ENCODE measurements at regions not wholly inside any gene's neighbourhood (a gene's known extent, or its start where the extent isn't known, plus 50 kb on each side); places are given as distances from the start of the nearest gene placed in this dataset.

DNA sequence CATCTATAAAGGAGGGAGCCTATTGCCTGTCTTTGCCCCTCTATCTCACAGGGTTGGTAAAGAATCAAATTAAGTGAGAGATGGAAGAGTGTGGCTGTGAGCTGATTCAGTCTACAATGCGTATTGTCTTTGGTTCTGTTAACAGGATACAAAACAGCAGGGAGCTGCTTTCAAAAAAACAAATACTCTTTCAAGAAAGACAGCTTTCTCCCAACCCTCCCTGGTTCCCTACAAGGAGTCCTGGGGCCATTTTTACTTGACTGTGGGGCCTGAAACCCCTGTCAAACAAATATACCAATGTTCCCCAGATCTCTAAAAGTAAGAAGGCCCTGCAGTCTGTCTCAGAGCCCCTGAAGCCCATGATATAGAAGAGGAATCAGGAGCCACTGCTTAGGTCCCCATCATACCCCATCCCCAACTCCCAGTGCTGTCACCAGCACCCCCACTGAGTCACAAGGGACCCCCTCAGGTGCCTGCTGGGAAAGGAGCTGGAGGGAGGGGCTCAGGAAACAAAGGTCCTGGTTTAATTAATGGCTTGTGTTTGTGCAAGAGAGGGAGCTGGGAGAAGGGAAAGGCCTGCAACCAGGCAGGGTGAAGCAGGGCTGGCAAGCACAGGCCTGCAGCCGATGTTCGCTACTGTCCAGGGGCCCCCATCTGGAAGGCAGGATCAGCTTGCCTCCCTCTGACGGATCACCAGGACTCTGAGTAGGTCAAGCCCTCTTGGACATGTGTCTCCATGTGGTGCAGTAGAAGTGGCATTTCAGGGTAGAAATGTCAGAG lies 182.0 kb upstream of the GHITM start:
- Histone ChIP-seq H3K27me3 (ENCODE audit: control insufficient read depth, extremely low read depth, insufficient read depth, low read length) (no peaks in the 10 kb centered on the region), H4K20me1 (ENCODE audit: control insufficient read depth, extremely low read depth, insufficient read depth, low read length) (no peaks in the 10 kb centered on the region), H3K4me3 (ENCODE audit: control insufficient read depth in 2 of 3, extremely low read depth in 1 of 3, insufficient read depth in 2 of 3, low read depth in 1 of 3, low read length in 3 of 3) (no peak overlapping the region), H3K4me2 (ENCODE audit: control insufficient read depth, extremely low read depth, insufficient read depth, low read depth, low read length) (no peak overlapping the region), H3K27ac (ENCODE audit: control insufficient read depth, insufficient read depth, low read length) (no peak overlapping the region), H3K9me1 (ENCODE audit: control insufficient read depth, extremely low read depth, insufficient read depth, low read length) (no peaks in the 10 kb centered on the region), H2AFZ (ENCODE audit: control insufficient read depth, low read length) (no peak overlapping the region), H3K9me3 (ENCODE audit: control insufficient read depth, low read depth, low read length) (no peaks in the 10 kb centered on the region), H3K36me3 (ENCODE audit: control insufficient read depth in 2 of 2, extremely low read depth in 1 of 2, insufficient read depth in 2 of 2, low read length in 2 of 2) (no peaks in the 10 kb centered on the region), H3K4me1 (ENCODE audit: control insufficient read depth, extremely low read depth, insufficient read depth, low read length) (no peaks in the 10 kb centered on the region), H3K79me2 (ENCODE audit: control insufficient read depth, insufficient read depth, low read length) (no peaks in the 10 kb centered on the region), H3K9ac (ENCODE audit: control insufficient read depth, extremely low read depth, insufficient read depth, low read length) (no peak overlapping the region)
- TF ChIP-seq, protein P1, sequence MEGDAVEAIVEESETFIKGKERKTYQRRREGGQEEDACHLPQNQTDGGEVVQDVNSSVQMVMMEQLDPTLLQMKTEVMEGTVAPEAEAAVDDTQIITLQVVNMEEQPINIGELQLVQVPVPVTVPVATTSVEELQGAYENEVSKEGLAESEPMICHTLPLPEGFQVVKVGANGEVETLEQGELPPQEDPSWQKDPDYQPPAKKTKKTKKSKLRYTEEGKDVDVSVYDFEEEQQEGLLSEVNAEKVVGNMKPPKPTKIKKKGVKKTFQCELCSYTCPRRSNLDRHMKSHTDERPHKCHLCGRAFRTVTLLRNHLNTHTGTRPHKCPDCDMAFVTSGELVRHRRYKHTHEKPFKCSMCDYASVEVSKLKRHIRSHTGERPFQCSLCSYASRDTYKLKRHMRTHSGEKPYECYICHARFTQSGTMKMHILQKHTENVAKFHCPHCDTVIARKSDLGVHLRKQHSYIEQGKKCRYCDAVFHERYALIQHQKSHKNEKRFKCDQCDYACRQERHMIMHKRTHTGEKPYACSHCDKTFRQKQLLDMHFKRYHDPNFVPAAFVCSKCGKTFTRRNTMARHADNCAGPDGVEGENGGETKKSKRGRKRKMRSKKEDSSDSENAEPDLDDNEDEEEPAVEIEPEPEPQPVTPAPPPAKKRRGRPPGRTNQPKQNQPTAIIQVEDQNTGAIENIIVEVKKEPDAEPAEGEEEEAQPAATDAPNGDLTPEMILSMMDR (optimal IDR thresholded peaks at IDR 0.05 in 1 of 3, IDR thresholded peaks at IDR 0.05 in 1 of 3, conservative IDR thresholded peaks at IDR 0.05 in 1 of 3; ENCODE audit: extremely low read depth in 1 of 3, insufficient read depth in 2 of 3, low read length in 3 of 3): no peak
- no peak for TF ChIP-seq EZH2 (IDR thresholded peaks at IDR 0.05; ENCODE audit: low read length)
- DNase-seq (ENCODE audit: low read depth, low spot score): no peak
- no peak for FAIRE-seq
- dilution Hi-C loops (cut with MboI; ENCODE audit: extremely low pct_ligation_motif_present, low sequenced_read_pairs): no loop called here

DNA sequence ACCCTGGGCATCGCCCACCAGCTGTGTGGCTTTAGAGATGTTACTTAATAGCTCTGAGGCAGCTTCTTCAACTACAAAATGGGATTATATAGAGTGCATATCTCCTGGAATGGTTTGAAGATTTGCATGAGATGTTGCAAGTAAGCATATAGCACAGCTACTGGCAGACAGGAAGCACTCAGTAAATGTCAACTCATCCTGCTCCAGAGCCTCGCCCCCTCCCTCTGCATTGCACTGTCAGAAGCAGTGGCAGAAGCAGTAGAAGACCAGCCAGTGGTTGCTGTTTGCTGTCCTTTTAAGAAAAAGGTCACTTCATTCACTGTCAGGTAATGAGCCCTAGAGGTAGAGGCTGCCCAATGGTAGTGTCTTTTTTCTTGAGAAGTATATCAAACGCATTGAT lies 180.0 kb upstream of the GHITM start:
- Histone ChIP-seq H2AFZ (ENCODE audit: control insufficient read depth, low read length) (no peak overlapping the region), H3K27me3 (ENCODE audit: control insufficient read depth, extremely low read depth, insufficient read depth, low read length) (no peaks in the 10 kb centered on the region), H3K9me1 (ENCODE audit: control insufficient read depth, extremely low read depth, insufficient read depth, low read length) (no peaks in the 10 kb centered on the region), H3K27ac (ENCODE audit: control insufficient read depth, insufficient read depth, low read length) (no peak overlapping the region), H3K9me3 (ENCODE audit: control insufficient read depth, low read depth, low read length) (no peaks in the 10 kb centered on the region), H3K4me3 (ENCODE audit: control insufficient read depth in 2 of 3, extremely low read depth in 1 of 3, insufficient read depth in 2 of 3, low read depth in 1 of 3, low read length in 3 of 3) (no peak overlapping the region), H3K9ac (ENCODE audit: control insufficient read depth, extremely low read depth, insufficient read depth, low read length) (no peak overlapping the region), H3K4me1 (ENCODE audit: control insufficient read depth, extremely low read depth, insufficient read depth, low read length) (no peaks in the 10 kb centered on the region), H4K20me1 (ENCODE audit: control insufficient read depth, extremely low read depth, insufficient read depth, low read length) (no peaks in the 10 kb centered on the region), H3K4me2 (ENCODE audit: control insufficient read depth, extremely low read depth, insufficient read depth, low read depth, low read length) (no peak overlapping the region), H3K36me3 (ENCODE audit: control insufficient read depth in 2 of 2, extremely low read depth in 1 of 2, insufficient read depth in 2 of 2, low read length in 2 of 2) (no peaks in the 10 kb centered on the region), H3K79me2 (ENCODE audit: control insufficient read depth, insufficient read depth, low read length) (no peaks in the 10 kb centered on the region)
- TF ChIP-seq, protein P1 (optimal IDR thresholded peaks at IDR 0.05 in 1 of 3, IDR thresholded peaks at IDR 0.05 in 1 of 3, conservative IDR thresholded peaks at IDR 0.05 in 1 of 3; ENCODE audit: extremely low read depth in 1 of 3, insufficient read depth in 2 of 3, low read length in 3 of 3): no peak
- TF ChIP-seq EZH2 (IDR thresholded peaks at IDR 0.05; ENCODE audit: low read length): no peak
- DNase-seq (ENCODE audit: low read depth, low spot score) (no peak), FAIRE-seq (no peak)
- dilution Hi-C loops (cut with MboI; ENCODE audit: extremely low pct_ligation_motif_present, low sequenced_read_pairs): no loop called here

Data from keratinocyte (primary cell).